ENCODE measurements at regions not wholly inside any gene's neighbourhood (a gene's known extent, or its start where the extent isn't known, plus 50 kb on each side); places are given as distances from the start of the nearest gene placed in this dataset.
"Not testable (repeated sequence)": the region's sequence is repeated elsewhere in the genome, so short reads cannot be mapped to it uniquely, and the experiment has no call there.

GRCh38 chr1:157272264-157272663, 134.1 kb upstream of the ETV3 start:
- H3K36me3 ChIP-seq (ENCODE audit: control insufficient read depth in 2 of 2, extremely low read depth in 1 of 2, insufficient read depth in 1 of 2, low read length in 1 of 2), result no peaks in the 10 kb centered on the region
- no peak overlapping the region for H3K27ac ChIP-seq (ENCODE audit: low read length)
- no peak overlapping the region for H3K27ac Mint-ChIP-seq
- no peaks in the 10 kb centered on the region for H3K4me1 ChIP-seq (ENCODE audit: control insufficient read depth in 1 of 2, extremely low read depth in 1 of 2, insufficient read depth in 2 of 2, low read length in 2 of 2)
- H3K4me1 Mint-ChIP-seq, result no peaks in the 10 kb centered on the region
- no peaks in the 10 kb centered on the region for H3K36me3 Mint-ChIP-seq
- no peaks in the 10 kb centered on the region for H3K9me3 Mint-ChIP-seq
- no peak overlapping the region for H3K4me3 ChIP-seq (ENCODE audit: control insufficient read depth in 1 of 2, extremely low read depth in 1 of 2, low read length in 1 of 2)
- no peak overlapping the region for H3K4me3 Mint-ChIP-seq
- CTCF ChIA-PET, result no interaction called here
- peaks cover 0 to 23% of the 10 kb centered on the region in 2 experiments for H3K27me3 ChIP-seq (replicated peaks in 1 of 2; ENCODE audit: control insufficient read depth in 2 of 2, extremely low read depth in 1 of 2, insufficient read depth in 2 of 2, low read length in 1 of 2)
- DNase-seq (no peak), ATAC-seq (replicated peaks in 1 of 4) (no peak)
- peaks cover 12 to 13% of the 10 kb centered on the region in 2 donors for H3K27me3 Mint-ChIP-seq
- no peaks in the 10 kb centered on the region for H3K9me3 ChIP-seq
- POLR2A ChIA-PET, result no interaction called here

DNA sequence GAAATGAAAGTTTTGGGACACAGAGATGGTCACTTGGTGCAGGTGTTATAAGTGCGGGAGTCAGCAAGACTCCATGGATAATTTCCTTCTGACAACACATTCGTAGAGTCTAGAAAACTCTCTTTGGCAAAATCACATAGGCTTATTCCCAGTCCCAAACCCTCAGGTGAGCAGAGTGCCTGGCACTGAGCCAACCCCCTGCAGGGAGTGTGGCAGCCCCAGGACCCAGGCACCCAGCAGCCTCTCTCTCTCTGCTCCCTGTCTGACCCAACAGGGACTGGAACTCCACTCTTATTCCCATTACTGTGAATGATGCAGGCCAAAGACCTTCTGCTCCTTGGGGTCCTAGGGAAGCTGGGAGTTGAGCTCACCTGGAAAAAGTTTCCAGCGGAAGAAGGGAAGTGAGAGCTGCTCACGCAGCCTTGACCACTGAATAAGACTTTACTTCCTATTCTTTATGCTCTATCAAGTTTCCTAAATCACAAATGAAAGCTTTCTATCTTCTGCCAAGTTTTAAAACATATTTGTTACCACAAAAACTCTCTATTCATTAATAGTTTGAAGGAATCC, 132.6 kb upstream of the ETV3 start:
- DNase-seq, result no peak
- Mint-ChIP-seq H3K4me1 (no peaks in the 10 kb centered on the region), H3K4me3 (no peak overlapping the region), H3K9me3 (no peaks in the 10 kb centered on the region), H3K36me3 (no peaks in the 10 kb centered on the region), H3K27me3 (peaks cover 12 to 13% of the 10 kb centered on the region in 2 donors), H3K27ac (no peak overlapping the region)
- H3K4me1 ChIP-seq (ENCODE audit: control insufficient read depth in 1 of 2, extremely low read depth in 1 of 2, insufficient read depth in 2 of 2, low read length in 2 of 2), result no peaks in the 10 kb centered on the region
- ChIA-PET CTCF (no interaction called here), POLR2A (no interaction called here)
- H3K36me3 ChIP-seq (ENCODE audit: control insufficient read depth in 2 of 2, extremely low read depth in 1 of 2, insufficient read depth in 1 of 2, low read length in 1 of 2), result no peaks in the 10 kb centered on the region
- no peak overlapping the region for H3K4me3 ChIP-seq (ENCODE audit: control insufficient read depth in 1 of 2, extremely low read depth in 1 of 2, low read length in 1 of 2)
- peaks cover 0 to 21% of the 10 kb centered on the region in 2 experiments for H3K27me3 ChIP-seq (replicated peaks in 1 of 2; ENCODE audit: control insufficient read depth in 2 of 2, extremely low read depth in 1 of 2, insufficient read depth in 2 of 2, low read length in 1 of 2)
- H3K27ac ChIP-seq (ENCODE audit: low read length), result no peak overlapping the region
- whole genome bisulfite sequencing (ENCODE audit: insufficient coverage), result 83% methylated on average over 1 of the region's 4 CpGs
- no peak for ATAC-seq (replicated peaks in 1 of 4)
- no peaks in the 10 kb centered on the region for H3K9me3 ChIP-seq

DNA sequence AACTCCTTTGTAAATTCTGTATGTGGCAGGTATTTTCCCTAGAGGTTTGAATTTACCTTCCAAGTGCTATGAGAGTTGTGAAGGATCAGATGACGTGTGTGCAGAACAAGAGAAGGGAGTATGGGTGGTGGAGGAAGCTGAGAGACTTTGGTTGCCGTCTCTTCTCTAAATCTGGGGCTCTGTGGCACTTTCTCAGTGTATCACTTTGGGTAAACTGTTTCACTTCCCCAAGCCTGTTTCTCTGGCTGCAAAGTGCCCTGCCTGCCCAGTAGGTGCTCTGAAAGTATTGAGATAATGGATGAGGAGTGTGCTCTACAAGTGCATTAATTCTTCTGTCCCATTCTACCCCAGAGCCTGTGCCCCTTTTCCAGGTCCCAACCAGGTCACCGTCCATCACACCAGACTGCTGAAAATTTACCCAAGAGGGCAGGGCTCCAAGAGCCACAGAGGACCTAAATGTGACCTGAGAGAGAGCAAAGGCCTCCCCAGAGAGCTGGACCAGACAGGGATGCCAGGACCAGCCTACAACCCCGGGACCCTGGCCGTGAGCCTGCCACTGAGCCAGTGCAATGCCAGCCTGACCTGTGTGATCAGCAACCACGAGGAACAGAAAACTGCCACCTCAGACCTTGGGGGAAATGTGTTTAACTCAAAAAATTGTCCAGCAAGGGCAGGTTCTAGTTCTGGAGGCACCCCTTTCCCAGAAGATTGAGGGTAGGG, 131.6 kb upstream of the ETV3 start:
- whole genome bisulfite sequencing (ENCODE audit: insufficient coverage), result 68% methylated on average over 2 of the region's 6 CpGs
- Histone ChIP-seq H3K27ac (ENCODE audit: low read length) (no peak overlapping the region), H3K4me3 (ENCODE audit: control insufficient read depth in 1 of 2, extremely low read depth in 1 of 2, low read length in 1 of 2) (no peak overlapping the region), H3K9me3 (no peaks in the 10 kb centered on the region), H3K36me3 (ENCODE audit: control insufficient read depth in 2 of 2, extremely low read depth in 1 of 2, insufficient read depth in 1 of 2, low read length in 1 of 2) (no peaks in the 10 kb centered on the region), H3K4me1 (ENCODE audit: control insufficient read depth in 1 of 2, extremely low read depth in 1 of 2, insufficient read depth in 2 of 2, low read length in 2 of 2) (no peaks in the 10 kb centered on the region), H3K27me3 (replicated peaks in 1 of 2; ENCODE audit: control insufficient read depth in 2 of 2, extremely low read depth in 1 of 2, insufficient read depth in 2 of 2, low read length in 1 of 2) (peaks cover 0 to 25% of the 10 kb centered on the region in 2 experiments)
- ChIA-PET POLR2A (no interaction called here), CTCF (no interaction called here)
- Mint-ChIP-seq H3K9me3 (no peaks in the 10 kb centered on the region), H3K36me3 (no peaks in the 10 kb centered on the region), H3K4me3 (no peak overlapping the region), H3K27me3 (peaks cover 12 to 15% of the 10 kb centered on the region in 2 donors), H3K4me1 (no peaks in the 10 kb centered on the region), H3K27ac (no peak overlapping the region)
- ATAC-seq (replicated peaks in 1 of 4), result no peak
- DNase-seq, result no peak

DNA sequence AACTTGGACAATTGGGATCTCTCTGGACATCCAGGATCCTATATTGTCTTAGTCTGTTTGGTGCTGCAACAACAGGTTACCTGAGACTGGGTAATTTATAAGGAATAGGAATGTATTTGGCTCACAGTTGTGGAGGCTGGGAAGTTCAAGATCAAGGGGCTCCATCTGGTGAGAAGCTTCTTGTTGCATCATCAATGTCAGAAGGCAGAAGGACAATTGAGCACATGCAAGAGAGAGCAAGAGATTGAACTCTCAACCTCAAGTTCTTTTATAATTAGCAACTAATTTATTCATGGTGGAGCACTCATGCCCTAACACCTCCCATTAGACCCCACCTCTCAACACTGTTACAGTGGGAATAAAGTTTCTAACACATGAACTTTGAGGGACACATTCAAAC, 124.7 kb upstream of the ETV3 start:
- CTCF ChIA-PET, result no interaction called here
- H3K27me3 Mint-ChIP-seq, result peaks cover 3 to 6% of the 10 kb centered on the region in 2 donors

GRCh38 chr1:157262422-157262821, 124.2 kb upstream of the ETV3 start:
- POLR2A ChIA-PET, result no interaction called here
- no peaks in the 10 kb centered on the region for H3K4me1 Mint-ChIP-seq
- Histone ChIP-seq H3K36me3 (ENCODE audit: control insufficient read depth in 2 of 2, extremely low read depth in 1 of 2, insufficient read depth in 1 of 2, low read length in 1 of 2) (no peaks in the 10 kb centered on the region), H3K9me3 (no peaks in the 10 kb centered on the region), H3K4me1 (ENCODE audit: control insufficient read depth in 1 of 2, extremely low read depth in 1 of 2, insufficient read depth in 2 of 2, low read length in 2 of 2) (no peaks in the 10 kb centered on the region), H3K4me3 (ENCODE audit: control insufficient read depth in 1 of 2, extremely low read depth in 1 of 2, low read length in 1 of 2) (no peak overlapping the region), H3K27ac (ENCODE audit: low read length) (no peak overlapping the region), H3K27me3 (replicated peaks in 1 of 2; ENCODE audit: control insufficient read depth in 2 of 2, extremely low read depth in 1 of 2, insufficient read depth in 2 of 2, low read length in 1 of 2) (peaks cover 0 to 8% of the 10 kb centered on the region in 2 experiments)
- peaks cover 0 to 19% (median 14%) of the 10 kb centered on the region in 3 donors for H3K9me3 Mint-ChIP-seq
- H3K27me3 Mint-ChIP-seq, result peaks cover 2 to 6% of the 10 kb centered on the region in 2 donors
- no peak overlapping the region for H3K4me3 Mint-ChIP-seq
- no peak overlapping the region for H3K27ac Mint-ChIP-seq
- CTCF ChIA-PET, result no interaction called here
- 80% methylated on average over 1 of the region's 2 CpGs for WGBS (ENCODE audit: insufficient coverage)
- ATAC-seq (replicated peaks in 1 of 4) (no peak), DNase-seq (no peak)
- no peaks in the 10 kb centered on the region for H3K36me3 Mint-ChIP-seq

More for the DNA sequence above, 124.7 kb upstream of the ETV3 start:
- POLR2A ChIA-PET, result no interaction called here
- Mint-ChIP-seq H3K4me1 (no peaks in the 10 kb centered on the region), H3K36me3 (no peaks in the 10 kb centered on the region), H3K9me3 (peaks cover 0 to 19% (median 14%) of the 10 kb centered on the region in 3 donors), H3K27ac (no peak overlapping the region), H3K4me3 (no peak overlapping the region)
- Histone ChIP-seq H3K4me1 (ENCODE audit: control insufficient read depth in 1 of 2, extremely low read depth in 1 of 2, insufficient read depth in 2 of 2, low read length in 2 of 2) (no peaks in the 10 kb centered on the region), H3K27ac (ENCODE audit: low read length) (no peak overlapping the region), H3K4me3 (ENCODE audit: control insufficient read depth in 1 of 2, extremely low read depth in 1 of 2, low read length in 1 of 2) (no peak overlapping the region), H3K9me3 (no peaks in the 10 kb centered on the region), H3K36me3 (ENCODE audit: control insufficient read depth in 2 of 2, extremely low read depth in 1 of 2, insufficient read depth in 1 of 2, low read length in 1 of 2) (no peaks in the 10 kb centered on the region), H3K27me3 (replicated peaks in 1 of 2; ENCODE audit: control insufficient read depth in 2 of 2, extremely low read depth in 1 of 2, insufficient read depth in 2 of 2, low read length in 1 of 2) (peaks cover 0 to 11% of the 10 kb centered on the region in 2 experiments)
- no peak for ATAC-seq (replicated peaks in 1 of 4)
- no peak for DNase-seq

- H3K36me3 Mint-ChIP-seq, result not testable (repeated sequence)
Measured at GRCh38 chr1:157255891-157256290, 117.7 kb upstream of the ETV3 start.

More at GRCh38 chr1:157255891-157256290, 117.7 kb upstream of the ETV3 start:
- H3K4me3 Mint-ChIP-seq; H3K9me3 ChIP-seq; H3K27ac ChIP-seq (ENCODE audit: low read length); H3K27ac Mint-ChIP-seq; H3K4me1 ChIP-seq (ENCODE audit: control insufficient read depth in 1 of 2, extremely low read depth in 1 of 2, insufficient read depth in 2 of 2, low read length in 2 of 2); POLR2A ChIA-PET; H3K27me3 ChIP-seq (replicated peaks in 1 of 2; ENCODE audit: control insufficient read depth in 2 of 2, extremely low read depth in 1 of 2, insufficient read depth in 2 of 2, low read length in 1 of 2); H3K4me1 Mint-ChIP-seq; ATAC-seq (replicated peaks in 1 of 4); H3K4me3 ChIP-seq (ENCODE audit: control insufficient read depth in 1 of 2, extremely low read depth in 1 of 2, low read length in 1 of 2); H3K36me3 ChIP-seq (ENCODE audit: control insufficient read depth in 2 of 2, extremely low read depth in 1 of 2, insufficient read depth in 1 of 2, low read length in 1 of 2); CTCF ChIA-PET; DNase-seq: not testable (repeated sequence)
- no CpG with 5 or more reads among the region's 3 CpGs for WGBS (ENCODE audit: insufficient coverage)
- Mint-ChIP-seq H3K9me3 (peaks cover 8 to 10% (median 9%) of the 10 kb centered on the region in 3 donors), H3K27me3 (peaks cover 29 to 33% of the 10 kb centered on the region in 2 donors)

Data from T-cell (primary cell).